ENCODE measurements at regions not wholly inside any gene's neighbourhood (a gene's known extent, or its start where the extent isn't known, plus 50 kb on each side); places are given as distances from the start of the nearest gene placed in this dataset.

DNA sequence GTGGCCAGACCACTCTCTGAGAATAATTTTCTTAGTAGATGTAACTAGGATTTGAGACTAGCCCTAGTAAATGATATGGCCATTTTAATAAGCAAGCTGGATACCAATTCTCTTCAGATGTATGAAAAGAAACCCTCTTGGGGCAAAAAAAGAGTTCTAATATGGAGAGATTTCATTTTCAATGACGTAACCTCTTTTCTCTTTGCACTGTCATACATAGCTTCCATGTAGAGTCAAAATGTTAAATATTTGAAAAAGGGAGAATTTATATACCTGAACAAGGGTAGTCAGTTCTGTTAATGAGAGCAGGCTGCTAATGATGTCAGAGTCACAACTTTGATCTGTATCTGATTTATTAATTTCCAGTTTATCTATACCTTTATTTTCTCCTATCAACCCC, 120.0 kb downstream of the KBTBD8 start:
- POLR2A ChIA-PET: no interaction called here
- Histone ChIP-seq H2AFZ (ENCODE audit: low read depth, low read length) (no peak overlapping the region), H3K27me3 (ENCODE audit: control insufficient read depth in 2 of 2, insufficient read depth in 2 of 2, low read length in 2 of 2) (no peaks in the 10 kb centered on the region), H3K79me2 (ENCODE audit: control insufficient read depth, insufficient read depth, low read length) (no peaks in the 10 kb centered on the region), H3K9me3 (replicated peaks; ENCODE audit: control insufficient read depth, insufficient read depth, low read depth, low read length) (no peaks in the 10 kb centered on the region), H3K27ac (ENCODE audit: extremely low read depth, low read depth, low read length) (no peak overlapping the region), H3K4me2 (ENCODE audit: insufficient read depth, low read length) (no peak overlapping the region), H3K4me3 (no peak overlapping the region), H3K9ac (ENCODE audit: insufficient read depth in 1 of 2, low read depth in 2 of 2, low read length in 2 of 2) (no peak overlapping the region), H3K4me1 (replicated peaks in 1 of 2; ENCODE audit: control insufficient read depth in 2 of 2, insufficient read depth in 2 of 2, low read length in 2 of 2) (no peaks in the 10 kb centered on the region), H3K9me1 (ENCODE audit: control insufficient read depth, insufficient read depth, low read length) (no peaks in the 10 kb centered on the region), H3K36me3 (ENCODE audit: control insufficient read depth, insufficient read depth, low read length) (no peaks in the 10 kb centered on the region), H4K20me1 (replicated peaks; ENCODE audit: control insufficient read depth, insufficient read depth, low read length) (no peaks in the 10 kb centered on the region)
- ATAC-seq (no peak), FAIRE-seq (no peak), DNase-seq (ENCODE audit: extremely low read depth in 1 of 4, low spot score in 3 of 4) (no peak)
- in situ Hi-C loops (cut with MboI): loop anchor here (10.0 kb wide), 1 partner anchor 247 kb away; no protein-coding TSS in a partner anchor
- CTCF ChIA-PET (ENCODE audit: low intra/inter-chr PET ratio): no interaction called here
- intact Hi-C loops (cut with micrococcal nuclease): no loop called here
- WGBS (ENCODE audit: insufficient coverage, low coverage, missing lambda C conversion rate): 0% methylated on average over 1 of the region's 1 CpG
- no TSS peak for BruUV-seq (replicated peaks)
- TF ChIP-seq MAX (CRISPR knock-in tag; IDR thresholded peaks at IDR 0.05): no peak
- TF ChIP-seq ZNF282 (CRISPR knock-in tag; IDR thresholded peaks at IDR 0.05): no peak
- TF ChIP-seq TCF3 (CRISPR knock-in tag; IDR thresholded peaks at IDR 0.05): no peak
- TF ChIP-seq SLC30A9 (CRISPR knock-in tag; IDR thresholded peaks at IDR 0.05): no peak
- TF ChIP-seq, protein P1, sequence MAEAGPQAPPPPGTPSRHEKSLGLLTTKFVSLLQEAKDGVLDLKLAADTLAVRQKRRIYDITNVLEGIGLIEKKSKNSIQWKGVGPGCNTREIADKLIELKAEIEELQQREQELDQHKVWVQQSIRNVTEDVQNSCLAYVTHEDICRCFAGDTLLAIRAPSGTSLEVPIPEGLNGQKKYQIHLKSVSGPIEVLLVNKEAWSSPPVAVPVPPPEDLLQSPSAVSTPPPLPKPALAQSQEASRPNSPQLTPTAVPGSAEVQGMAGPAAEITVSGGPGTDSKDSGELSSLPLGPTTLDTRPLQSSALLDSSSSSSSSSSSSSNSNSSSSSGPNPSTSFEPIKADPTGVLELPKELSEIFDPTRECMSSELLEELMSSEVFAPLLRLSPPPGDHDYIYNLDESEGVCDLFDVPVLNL (CRISPR knock-in tag; IDR thresholded peaks at IDR 0.05; ENCODE audit: low read depth): no peak
- no peak for TF ChIP-seq ZFPM2 (CRISPR knock-in tag; IDR thresholded peaks at IDR 0.05)
- TF ChIP-seq RBM25 (IDR thresholded peaks at IDR 0.05; ENCODE audit: low read depth, low read length, severe bottlenecking): no peak
- TF ChIP-seq, protein P2, sequence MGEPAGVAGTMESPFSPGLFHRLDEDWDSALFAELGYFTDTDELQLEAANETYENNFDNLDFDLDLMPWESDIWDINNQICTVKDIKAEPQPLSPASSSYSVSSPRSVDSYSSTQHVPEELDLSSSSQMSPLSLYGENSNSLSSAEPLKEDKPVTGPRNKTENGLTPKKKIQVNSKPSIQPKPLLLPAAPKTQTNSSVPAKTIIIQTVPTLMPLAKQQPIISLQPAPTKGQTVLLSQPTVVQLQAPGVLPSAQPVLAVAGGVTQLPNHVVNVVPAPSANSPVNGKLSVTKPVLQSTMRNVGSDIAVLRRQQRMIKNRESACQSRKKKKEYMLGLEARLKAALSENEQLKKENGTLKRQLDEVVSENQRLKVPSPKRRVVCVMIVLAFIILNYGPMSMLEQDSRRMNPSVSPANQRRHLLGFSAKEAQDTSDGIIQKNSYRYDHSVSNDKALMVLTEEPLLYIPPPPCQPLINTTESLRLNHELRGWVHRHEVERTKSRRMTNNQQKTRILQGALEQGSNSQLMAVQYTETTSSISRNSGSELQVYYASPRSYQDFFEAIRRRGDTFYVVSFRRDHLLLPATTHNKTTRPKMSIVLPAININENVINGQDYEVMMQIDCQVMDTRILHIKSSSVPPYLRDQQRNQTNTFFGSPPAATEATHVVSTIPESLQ (CRISPR knock-in tag; IDR thresholded peaks at IDR 0.05): no peak
- TF ChIP-seq CXXC5 (CRISPR knock-in tag; IDR thresholded peaks at IDR 0.05): no peak
- TF ChIP-seq SMARCB1 (IDR thresholded peaks at IDR 0.05; ENCODE audit: insufficient read length, low read depth): no peak
- no peak for TF ChIP-seq NR2C1 (IDR thresholded peaks at IDR 0.05)
- no peak for TF ChIP-seq NR2C1 (tag; IDR thresholded peaks at IDR 0.05)
- no peak for TF ChIP-seq ZBTB7A (IDR thresholded peaks at IDR 0.05; ENCODE audit: borderline replicate concordance, control insufficient read depth, low read depth, low read length)
- TF ChIP-seq ZC3H4 (CRISPR knock-in tag; IDR thresholded peaks at IDR 0.05; ENCODE audit: borderline replicate concordance): no peak
- TF ChIP-seq CAMTA2 (CRISPR knock-in tag; conservative IDR thresholded peaks at IDR 0.05): no peak
